HEK293 (cell line): ENCODE measurements at regions not wholly inside any gene's neighbourhood (a gene's known extent, or its start where the extent isn't known, plus 50 kb on each side); places are given as distances from the start of the nearest gene placed in this dataset.

ENCODE experiments used
- CTCF ChIA-PET: fragments of 350-600 bp; formaldehyde crosslinking; extraction: SDS; loops from one replicate; lab custom pipeline; 2021; ENCODE audit warnings: antibody characterized with exemption; lab: Yijun Ruan, JAX
- POLR2A ChIA-PET: fragments of 300-600 bp; formaldehyde crosslinking; extraction: SDS; loops from one replicate; lab custom pipeline; 2020; ENCODE audit warnings: antibody characterized with exemption, inconsistent platforms; lab: Yijun Ruan, JAX
- H3K27ac ChIP-seq: fragments of 200-500 bp; sonication (Bioruptor generic); 2 replicates; pipeline ENCODE4 v1.5.1; 2014; ENCODE audit warnings: low read depth, low read length, control low read depth, inconsistent platforms; ENCODE audit errors: extremely low read depth
- H3K36me3 ChIP-seq, 2 experiments: fragments of 200-500 bp in 1 of 2; sonication (Bioruptor generic) in 1 of 2; 1 replicate in 1 of 2; 2 replicates in 1 of 2; pipeline ENCODE4 v1.5.1; 2014 to 2017; ENCODE audit warnings: inconsistent platforms in 2 of 2, low read length in 2 of 2; ENCODE audit not compliant: control insufficient read depth in 2 of 2, insufficient read depth in 1 of 2
- H3K4me1 ChIP-seq: fragments of 200-500 bp; sonication (Bioruptor generic); 2 replicates; pipeline ENCODE4 v1.5.1; 2014; ENCODE audit warnings: mild to moderate bottlenecking, low read length, inconsistent platforms; ENCODE audit not compliant: control insufficient read depth, insufficient read depth
- H3K4me3 ChIP-seq: 2 replicates; pipeline ENCODE4 v1.5.1; 2011; ENCODE audit warnings: low read depth, mild to moderate bottlenecking, control low read depth, low read length, moderate library complexity
- H3K9me3 ChIP-seq: fragments of 200-500 bp; sonication (Bioruptor generic); 2 replicates; pipeline ENCODE4 v1.5.1; 2014; ENCODE audit warnings: low read depth, low read length, inconsistent platforms; ENCODE audit not compliant: control insufficient read depth, insufficient read depth
- EGR2 ChIP-seq: fragments of 450-650 bp; formaldehyde crosslinking; IDR thresholded peaks from 2 replicates; pipeline ENCODE4 v1.5.1; 2016; ENCODE audit warnings: low read depth, missing biosample characterization, missing genetic modification characterization
- GLI4 ChIP-seq: fragments of 450-650 bp; formaldehyde crosslinking; IDR thresholded peaks from 2 replicates; pipeline ENCODE4 v1.5.1; 2016; ENCODE audit warnings: missing biosample characterization, missing genetic modification characterization
- IKZF3 ChIP-seq: fragments of 450-650 bp; IDR thresholded peaks from 2 replicates; pipeline ENCODE4 v1.5.0; 2018; ENCODE audit warnings: missing biosample characterization, mild to moderate bottlenecking, missing genetic modification characterization, moderate library complexity
- KLF10 ChIP-seq: fragments of 450-650 bp; IDR thresholded peaks from 2 replicates; pipeline ENCODE4 v1.5.1; 2018; ENCODE audit warnings: missing biosample characterization, mild to moderate bottlenecking, missing genetic modification characterization
- KLF8 ChIP-seq: fragments of 450-650 bp; formaldehyde crosslinking; IDR thresholded peaks from 2 replicates; pipeline ENCODE4 v1.5.1; 2016; ENCODE audit warnings: missing biosample characterization, missing genetic modification characterization
- KLF9 ChIP-seq: fragments of 450-650 bp; formaldehyde crosslinking; IDR thresholded peaks from 2 replicates; pipeline ENCODE4 v1.5.1; 2016; ENCODE audit warnings: missing biosample characterization, missing genetic modification characterization, low read depth
- MEIS1 ChIP-seq: sonication (generic); formaldehyde crosslinking; IDR thresholded peaks from 2 replicates; pipeline ENCODE4 v1.8.1; 2022; ENCODE audit warnings: missing genetic modification reagents, mild to moderate bottlenecking, borderline replicate concordance
- SCRT2 ChIP-seq: fragments of 450-650 bp; formaldehyde crosslinking; IDR thresholded peaks from 2 replicates; pipeline ENCODE4 v1.5.1; 2016; ENCODE audit warnings: missing biosample characterization, missing genetic modification characterization
- SP7 ChIP-seq: fragments of 450-650 bp; formaldehyde crosslinking; IDR thresholded peaks from 2 replicates; pipeline ENCODE4 v1.5.1; 2016; ENCODE audit warnings: missing biosample characterization, missing genetic modification characterization
- ZFHX2 ChIP-seq: fragments of 450-650 bp; formaldehyde crosslinking; conservative IDR thresholded peaks from 2 replicates; pipeline ENCODE4 v1.5.1; 2016; ENCODE audit warnings: missing biosample characterization, missing genetic modification characterization
- ZIC2 ChIP-seq: fragments of 450-650 bp; formaldehyde crosslinking; IDR thresholded peaks from 2 replicates; pipeline ENCODE4 v1.5.1; 2016; ENCODE audit warnings: missing biosample characterization, missing genetic modification characterization
- ZNF10 ChIP-seq: fragments of 450-650 bp; formaldehyde crosslinking; IDR thresholded peaks from 2 replicates; pipeline ENCODE4 v1.5.1; 2017; ENCODE audit warnings: missing biosample characterization, missing genetic modification characterization
- ZNF114 ChIP-seq: fragments of 450-650 bp; formaldehyde crosslinking; IDR thresholded peaks from 2 replicates; pipeline ENCODE4 v1.5.0; 2017; ENCODE audit warnings: missing biosample characterization, missing genetic modification characterization
- ZNF121 ChIP-seq: fragments of 450-650 bp; formaldehyde crosslinking; IDR thresholded peaks from 2 replicates; pipeline ENCODE4 v1.5.1; 2016; ENCODE audit warnings: missing biosample characterization, missing genetic modification characterization
- ZNF133 ChIP-seq: fragments of 450-650 bp; formaldehyde crosslinking; IDR thresholded peaks from 2 replicates; pipeline ENCODE4 v1.5.1; 2016; ENCODE audit warnings: missing biosample characterization, missing genetic modification characterization
- ZNF155 ChIP-seq: fragments of 450-650 bp; formaldehyde crosslinking; IDR thresholded peaks from 2 replicates; pipeline ENCODE4 v1.5.1; 2016; ENCODE audit warnings: missing biosample characterization, missing genetic modification characterization
- ZNF184 ChIP-seq: fragments of 450-650 bp; IDR thresholded peaks from 2 replicates; pipeline ENCODE4 v1.5.1; 2018; ENCODE audit warnings: missing biosample characterization, mild to moderate bottlenecking, missing genetic modification characterization
- ZNF223 ChIP-seq: fragments of 450-650 bp; formaldehyde crosslinking; IDR thresholded peaks from 2 replicates; pipeline ENCODE4 v1.5.1; 2016; ENCODE audit warnings: missing biosample characterization, missing genetic modification characterization
- ZNF266 ChIP-seq: fragments of 450-650 bp; formaldehyde crosslinking; IDR thresholded peaks from 2 replicates; pipeline ENCODE4 v1.5.1; 2016; ENCODE audit warnings: missing biosample characterization, missing genetic modification characterization, low read depth
- ZNF324 ChIP-seq: fragments of 450-650 bp; formaldehyde crosslinking; IDR thresholded peaks from 2 replicates; pipeline ENCODE4 v1.5.1; 2016; ENCODE audit warnings: missing biosample characterization, missing genetic modification characterization
- ZNF350 ChIP-seq: fragments of 450-650 bp; formaldehyde crosslinking; IDR thresholded peaks from 2 replicates; pipeline ENCODE4 v1.5.0; 2017; ENCODE audit warnings: missing biosample characterization, mild to moderate bottlenecking, missing genetic modification characterization
- ZNF354C ChIP-seq: fragments of 450-650 bp; formaldehyde crosslinking; IDR thresholded peaks from 2 replicates; pipeline ENCODE4 v1.5.1; 2016; ENCODE audit warnings: missing biosample characterization, missing genetic modification characterization, low read depth, borderline replicate concordance
- ZNF473 ChIP-seq: fragments of 450-650 bp; formaldehyde crosslinking; IDR thresholded peaks from 2 replicates; pipeline ENCODE4 v1.5.1; 2017; ENCODE audit warnings: missing biosample characterization, missing genetic modification characterization
- ZNF530 ChIP-seq: fragments of 450-650 bp; formaldehyde crosslinking; IDR thresholded peaks from 2 replicates; pipeline ENCODE4 v1.5.1; 2016; ENCODE audit warnings: low read depth, missing biosample characterization, missing genetic modification characterization
- ZNF585B ChIP-seq: fragments of 450-650 bp; formaldehyde crosslinking; IDR thresholded peaks from 2 replicates; pipeline ENCODE4 v1.5.1; 2016; ENCODE audit warnings: missing biosample characterization, missing genetic modification characterization
- ZNF600 ChIP-seq: fragments of 450-650 bp; formaldehyde crosslinking; IDR thresholded peaks from 2 replicates; pipeline ENCODE4 v1.5.1; 2016; ENCODE audit warnings: missing biosample characterization, missing genetic modification characterization
- ZNF626 ChIP-seq: fragments of 450-650 bp; sonication (Bioruptor Pico); formaldehyde crosslinking; IDR thresholded peaks from 2 replicates; pipeline ENCODE4 v1.5.1; 2018; ENCODE audit warnings: missing biosample characterization, missing genetic modification characterization, inconsistent platforms
- ZNF843 ChIP-seq: fragments of 450-650 bp; formaldehyde crosslinking; IDR thresholded peaks from 2 replicates; pipeline ENCODE4 v1.5.1; 2016; ENCODE audit warnings: missing biosample characterization, missing genetic modification characterization
- ZSCAN23 ChIP-seq: fragments of 450-650 bp; formaldehyde crosslinking; IDR thresholded peaks from 2 replicates; pipeline ENCODE4 v1.5.1; 2016; ENCODE audit warnings: missing biosample characterization, missing genetic modification characterization
- TF ChIP-seq, protein P1 (sequence below): fragments of 450-650 bp; formaldehyde crosslinking; IDR thresholded peaks from 2 replicates; pipeline ENCODE4 v1.5.1; 2016; ENCODE audit warnings: missing biosample characterization, missing genetic modification characterization, low read depth
- TF ChIP-seq, protein P2 (sequence below): fragments of 450-650 bp; formaldehyde crosslinking; IDR thresholded peaks from 2 replicates; pipeline ENCODE4 v1.5.1; 2016; ENCODE audit warnings: missing biosample characterization, missing genetic modification characterization
- TF ChIP-seq, protein P3 (sequence below): IDR thresholded peaks from 2 replicates; pipeline ENCODE4 v1.6.1; 2011; ENCODE audit warnings: mild to moderate bottlenecking, low read depth, low read length, borderline replicate concordance
- TF ChIP-seq, protein P4 (sequence below): fragments of 450-650 bp; formaldehyde crosslinking; IDR thresholded peaks from 2 replicates; pipeline ENCODE4 v1.5.1; 2016; ENCODE audit warnings: missing biosample characterization, missing genetic modification characterization

DNA sequence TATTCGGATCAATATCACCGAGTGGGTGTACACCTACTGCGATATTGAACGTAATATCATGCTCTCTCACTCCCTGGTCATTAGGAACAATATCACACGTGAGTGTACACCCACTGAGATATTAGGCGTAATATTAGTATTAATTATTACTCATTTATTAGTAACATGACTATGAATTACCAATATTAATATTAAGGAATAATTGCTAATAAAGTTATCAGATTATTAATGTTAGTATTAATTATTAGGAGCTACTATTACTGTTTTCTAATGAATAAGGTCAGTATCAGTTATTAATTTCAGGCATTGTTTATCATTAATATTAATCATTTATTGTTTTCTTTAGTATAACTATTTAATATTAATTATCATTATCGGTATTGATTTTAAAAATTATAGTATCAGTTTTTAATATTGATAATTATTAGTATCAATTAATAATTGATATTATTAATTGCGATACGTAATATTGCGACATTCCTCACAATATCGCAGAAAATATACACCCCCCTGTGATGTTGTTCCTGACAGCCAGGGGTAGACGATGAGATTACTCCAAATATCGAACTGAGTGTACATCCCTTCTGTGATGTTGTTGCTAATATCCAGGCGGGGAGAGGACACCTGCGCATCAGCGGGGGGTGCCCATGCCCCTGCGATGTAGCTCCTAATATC is 84.2 kb downstream of the DAPL1 start:
- ChIA-PET CTCF (no interaction called here), POLR2A (no interaction called here)
- Histone ChIP-seq H3K36me3 (no peaks in the 10 kb centered on the region), H3K9me3 (no peaks in the 10 kb centered on the region), H3K4me1 (no peaks in the 10 kb centered on the region), H3K27ac (no peak overlapping the region), H3K4me3 (no peak overlapping the region)
- no peak for TF ChIP-seq ZNF585B (tag by site-specific recombination)
- no peak for TF ChIP-seq ZNF114 (tag by site-specific recombination)
- TF ChIP-seq ZNF10 (tag by site-specific recombination), result no peak
- no peak for TF ChIP-seq SP7
- TF ChIP-seq GLI4, result no peak
- TF ChIP-seq ZNF473, result no peak
- no peak for TF ChIP-seq ZNF350 (tag by site-specific recombination)
- TF ChIP-seq ZSCAN23 (tag by site-specific recombination), result no peak
- no peak for TF ChIP-seq ZNF155 (tag by site-specific recombination)
- no peak for TF ChIP-seq ZNF266 (tag by site-specific recombination)
- no peak for TF ChIP-seq ZNF133
- TF ChIP-seq ZNF354C (tag by site-specific recombination), result no peak
- no peak for TF ChIP-seq ZNF223 (tag by site-specific recombination)
- TF ChIP-seq, protein P1, sequence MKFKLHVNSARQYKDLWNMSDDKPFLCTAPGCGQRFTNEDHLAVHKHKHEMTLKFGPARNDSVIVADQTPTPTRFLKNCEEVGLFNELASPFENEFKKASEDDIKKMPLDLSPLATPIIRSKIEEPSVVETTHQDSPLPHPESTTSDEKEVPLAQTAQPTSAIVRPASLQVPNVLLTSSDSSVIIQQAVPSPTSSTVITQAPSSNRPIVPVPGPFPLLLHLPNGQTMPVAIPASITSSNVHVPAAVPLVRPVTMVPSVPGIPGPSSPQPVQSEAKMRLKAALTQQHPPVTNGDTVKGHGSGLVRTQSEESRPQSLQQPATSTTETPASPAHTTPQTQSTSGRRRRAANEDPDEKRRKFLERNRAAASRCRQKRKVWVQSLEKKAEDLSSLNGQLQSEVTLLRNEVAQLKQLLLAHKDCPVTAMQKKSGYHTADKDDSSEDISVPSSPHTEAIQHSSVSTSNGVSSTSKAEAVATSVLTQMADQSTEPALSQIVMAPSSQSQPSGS (tag by site-specific recombination), result no peak
- TF ChIP-seq ZNF626 (tag by site-specific recombination), result no peak
- TF ChIP-seq, protein P2, sequence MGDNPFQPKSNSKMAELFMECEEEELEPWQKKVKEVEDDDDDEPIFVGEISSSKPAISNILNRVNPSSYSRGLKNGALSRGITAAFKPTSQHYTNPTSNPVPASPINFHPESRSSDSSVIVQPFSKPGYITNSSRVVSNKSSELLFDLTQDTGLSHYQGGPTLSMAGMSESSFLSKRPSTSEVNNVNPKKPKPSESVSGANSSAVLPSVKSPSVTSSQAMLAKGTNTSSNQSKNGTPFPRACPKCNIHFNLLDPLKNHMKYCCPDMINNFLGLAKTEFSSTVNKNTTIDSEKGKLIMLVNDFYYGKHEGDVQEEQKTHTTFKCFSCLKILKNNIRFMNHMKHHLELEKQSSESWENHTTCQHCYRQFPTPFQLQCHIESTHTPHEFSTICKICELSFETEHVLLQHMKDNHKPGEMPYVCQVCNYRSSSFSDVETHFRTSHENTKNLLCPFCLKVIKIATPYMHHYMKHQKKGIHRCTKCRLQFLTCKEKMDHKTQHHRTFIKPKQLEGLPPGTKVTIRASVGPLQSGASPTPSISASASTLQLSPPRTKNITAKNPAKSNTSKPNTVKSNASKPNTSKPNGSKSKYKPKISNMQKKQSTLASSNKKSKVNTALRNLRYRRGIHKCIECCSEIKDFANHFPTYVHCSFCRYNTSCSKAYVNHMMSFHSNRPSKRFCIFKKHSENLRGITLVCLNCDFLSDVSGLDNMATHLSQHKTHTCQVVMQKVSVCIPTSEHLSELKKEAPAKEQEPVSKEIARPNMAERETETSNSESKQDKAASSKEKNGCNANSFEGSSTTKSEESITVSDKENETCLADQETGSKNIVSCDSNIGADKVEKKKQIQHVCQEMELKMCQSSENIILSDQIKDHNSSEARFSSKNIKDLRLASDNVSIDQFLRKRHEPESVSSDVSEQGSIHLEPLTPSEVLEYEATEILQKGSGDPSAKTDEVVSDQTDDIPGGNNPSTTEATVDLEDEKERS (tag by site-specific recombination), result no peak

DNA sequence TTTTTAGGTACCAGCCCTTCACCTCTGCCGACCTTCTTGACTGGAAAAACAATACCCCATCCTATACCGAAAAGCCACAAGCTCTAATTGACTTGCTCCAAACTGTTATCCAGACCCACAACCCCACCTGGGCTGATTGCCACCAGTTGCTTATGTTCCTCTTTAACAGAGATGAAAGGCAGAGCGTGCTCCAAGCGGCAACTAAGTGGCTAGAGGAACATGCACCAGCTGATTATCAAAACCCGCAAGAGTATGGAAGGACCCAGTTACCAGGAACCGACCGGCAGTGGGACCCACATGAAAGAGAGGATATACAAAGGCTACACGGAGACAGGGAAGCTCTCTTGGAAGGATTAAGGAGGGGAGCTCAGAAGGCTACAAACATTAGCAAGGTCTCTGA is 86.1 kb upstream of the TANC1 start:
- no peaks in the 10 kb centered on the region for H3K36me3 ChIP-seq
- H3K27ac ChIP-seq, result no peak overlapping the region
- no peaks in the 10 kb centered on the region for H3K9me3 ChIP-seq
- no peaks in the 10 kb centered on the region for H3K4me1 ChIP-seq
- no peak overlapping the region for H3K4me3 ChIP-seq
- ChIA-PET CTCF (no interaction called here), POLR2A (no interaction called here)
- TF ChIP-seq ZNF600 (tag by site-specific recombination), result no peak
- TF ChIP-seq ZNF184, result no peak
- no peak for TF ChIP-seq ZNF121 (tag by site-specific recombination)
- no peak for TF ChIP-seq IKZF3
- no peak for TF ChIP-seq ZNF843
- no peak for TF ChIP-seq ZFHX2 (tag by site-specific recombination)
- TF ChIP-seq, protein P3, sequence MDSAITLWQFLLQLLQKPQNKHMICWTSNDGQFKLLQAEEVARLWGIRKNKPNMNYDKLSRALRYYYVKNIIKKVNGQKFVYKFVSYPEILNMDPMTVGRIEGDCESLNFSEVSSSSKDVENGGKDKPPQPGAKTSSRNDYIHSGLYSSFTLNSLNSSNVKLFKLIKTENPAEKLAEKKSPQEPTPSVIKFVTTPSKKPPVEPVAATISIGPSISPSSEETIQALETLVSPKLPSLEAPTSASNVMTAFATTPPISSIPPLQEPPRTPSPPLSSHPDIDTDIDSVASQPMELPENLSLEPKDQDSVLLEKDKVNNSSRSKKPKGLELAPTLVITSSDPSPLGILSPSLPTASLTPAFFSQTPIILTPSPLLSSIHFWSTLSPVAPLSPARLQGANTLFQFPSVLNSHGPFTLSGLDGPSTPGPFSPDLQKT, result no peak
- TF ChIP-seq, protein P4, sequence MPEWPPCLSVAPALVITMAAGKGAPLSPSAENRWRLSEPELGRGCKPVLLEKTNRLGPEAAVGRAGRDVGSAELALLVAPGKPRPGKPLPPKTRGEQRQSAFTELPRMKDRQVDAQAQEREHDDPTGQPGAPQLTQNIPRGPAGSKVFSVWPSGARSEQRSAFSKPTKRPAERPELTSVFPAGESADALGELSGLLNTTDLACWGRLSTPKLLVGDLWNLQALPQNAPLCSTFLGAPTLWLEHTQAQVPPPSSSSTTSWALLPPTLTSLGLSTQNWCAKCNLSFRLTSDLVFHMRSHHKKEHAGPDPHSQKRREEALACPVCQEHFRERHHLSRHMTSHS, result no peak
- no peak for TF ChIP-seq SCRT2 (tag by site-specific recombination)
- no peak for TF ChIP-seq ZNF324
- no peak for TF ChIP-seq MEIS1 (CRISPR knock-in tag)
- TF ChIP-seq EGR2 (tag by site-specific recombination), result no peak
- TF ChIP-seq ZNF530, result no peak
- no peak for TF ChIP-seq ZNF155 (tag by site-specific recombination)
- no peak for TF ChIP-seq KLF10 (tag by site-specific recombination)
- no peak for TF ChIP-seq KLF8 (tag by site-specific recombination)
- no peak for TF ChIP-seq ZIC2 (tag by site-specific recombination)
- TF ChIP-seq KLF9 (tag by site-specific recombination), result no peak
